GM18519 (cell line): ENCODE measurements at regions not wholly inside any gene's neighbourhood (a gene's known extent, or its start where the extent isn't known, plus 50 kb on each side); places are given as distances from the start of the nearest gene placed in this dataset.

Source experiments
- ATAC-seq: cut with Tn5 transposase; IDR thresholded peaks from one replicate; pipeline ENCODE4 v1.9.1; 2021; ENCODE audit warnings: mild to moderate bottlenecking, moderate library complexity; ENCODE audit not compliant: unreplicated experiment, low FRiP score

- no peak for ATAC-seq
Measured at GRCh38 chr5:56499491-56499890, 266.4 kb upstream of the ANKRD55 start.

GRCh38 chr5:56498759-56499395, 265.7 kb upstream of the ANKRD55 start:
- no peak for ATAC-seq

DNA sequence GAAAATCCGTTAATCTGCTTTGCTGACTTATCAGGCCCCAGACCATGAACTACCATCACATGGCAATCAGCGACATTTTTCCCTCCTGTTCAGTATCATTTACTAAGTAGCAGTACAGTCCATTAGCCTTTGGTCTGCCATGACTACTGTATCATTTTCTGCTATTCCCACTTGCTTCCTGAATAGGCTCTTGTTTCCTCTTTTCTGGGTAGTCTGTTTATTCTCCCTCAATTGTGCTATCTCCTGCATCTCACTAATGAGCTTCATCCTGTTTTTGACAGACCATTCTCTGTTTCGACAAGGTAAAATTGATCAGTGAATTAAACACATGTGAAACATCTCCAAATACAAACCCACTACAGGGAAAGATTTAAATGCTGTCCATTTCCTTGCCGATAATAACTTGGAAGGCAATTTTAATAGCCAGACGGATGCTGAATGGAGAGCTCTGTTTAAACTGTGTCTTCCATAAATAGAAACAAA, 263.5 kb upstream of the ANKRD55 start:
- ATAC-seq, result no peak

DNA sequence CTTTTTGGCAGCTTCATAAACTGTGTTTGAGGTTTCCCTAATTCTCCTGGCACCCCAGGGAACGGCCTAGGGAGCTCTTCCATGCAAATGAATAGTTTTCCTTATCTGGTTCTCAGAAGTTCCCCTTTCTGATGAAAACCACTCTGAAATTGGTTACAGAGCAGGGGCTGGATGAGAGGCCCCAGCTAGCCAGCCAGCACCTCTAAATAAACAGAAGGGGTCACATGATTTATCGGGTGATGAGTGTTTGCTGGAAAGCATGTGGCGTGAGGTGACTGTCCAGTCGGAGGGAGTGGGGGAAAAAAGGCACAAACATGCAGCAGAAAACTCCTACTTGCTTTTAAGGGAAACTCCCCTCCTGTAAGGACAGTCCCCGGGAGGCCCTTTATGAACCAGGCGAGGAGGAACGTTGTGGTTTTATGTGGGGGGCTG, 261.2 kb upstream of the ANKRD55 start:
- ATAC-seq, result no peak

- ATAC-seq, result no peak
Measured at GRCh38 chr5:56493766-56494165, 260.6 kb upstream of the ANKRD55 start.

DNA sequence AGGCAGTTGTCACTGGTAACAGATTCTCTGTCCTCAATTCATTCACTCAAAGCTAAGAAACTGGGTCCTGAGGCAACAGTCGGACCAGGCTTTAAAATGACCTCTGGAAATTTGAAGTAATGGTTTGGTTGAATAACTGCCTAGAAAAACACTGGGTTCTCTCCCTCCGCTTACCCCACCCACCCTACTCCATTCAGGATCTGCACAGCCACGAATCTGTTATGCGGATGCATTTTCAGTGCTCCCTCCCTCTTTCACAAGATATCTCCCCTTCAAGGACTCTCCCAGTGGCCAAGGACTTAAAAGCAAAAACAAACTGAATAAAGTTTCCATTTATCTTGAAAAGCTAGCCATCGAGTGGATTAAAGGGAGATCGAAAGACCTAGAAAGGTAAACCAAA, 260.2 kb upstream of the ANKRD55 start:
- no peak for ATAC-seq

DNA sequence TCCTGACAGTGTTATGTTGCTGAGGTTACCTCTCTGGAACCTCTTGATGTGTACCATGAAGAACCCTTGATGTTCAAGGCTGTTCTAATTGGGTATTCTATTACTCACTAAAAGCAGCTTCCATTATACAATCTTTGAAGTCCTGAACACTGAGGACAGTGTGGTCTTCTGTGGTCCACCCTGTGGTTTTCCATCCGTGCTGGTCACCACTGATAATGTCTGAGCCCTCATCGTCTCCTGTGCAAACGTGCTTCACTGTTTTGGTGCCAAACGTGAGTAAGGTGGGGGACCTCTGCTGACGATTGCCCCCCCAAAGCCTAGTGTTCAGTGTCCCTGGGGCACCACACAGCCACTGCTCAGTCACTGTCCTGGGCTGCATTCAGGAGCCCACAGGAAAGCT, 259.7 kb upstream of the ANKRD55 start:
- ATAC-seq, result no peak

DNA sequence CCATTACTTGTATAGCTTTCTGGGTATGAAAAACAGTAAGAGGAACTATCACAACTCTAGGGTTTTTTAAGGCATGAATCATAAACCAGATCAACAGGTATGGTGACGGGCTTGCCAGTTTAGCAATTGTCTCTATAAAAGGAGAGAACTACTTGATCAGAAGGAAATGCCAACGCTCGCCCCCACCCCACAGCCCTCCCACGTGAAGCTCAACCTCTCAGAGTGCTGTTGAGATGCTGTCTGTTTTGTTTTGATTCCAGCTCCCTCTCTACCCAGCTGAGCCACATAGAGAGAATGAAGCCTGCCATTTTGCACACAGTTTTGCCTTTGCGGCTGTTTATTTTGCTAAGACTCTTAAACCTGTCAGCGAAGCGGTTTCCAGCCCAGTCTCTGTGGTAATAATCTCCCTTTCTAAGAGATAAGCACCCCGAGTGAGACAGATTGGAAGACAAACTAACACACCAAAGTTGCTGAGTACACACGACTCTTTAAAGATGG, 257.9 kb upstream of the ANKRD55 start:
- no peak for ATAC-seq

DNA sequence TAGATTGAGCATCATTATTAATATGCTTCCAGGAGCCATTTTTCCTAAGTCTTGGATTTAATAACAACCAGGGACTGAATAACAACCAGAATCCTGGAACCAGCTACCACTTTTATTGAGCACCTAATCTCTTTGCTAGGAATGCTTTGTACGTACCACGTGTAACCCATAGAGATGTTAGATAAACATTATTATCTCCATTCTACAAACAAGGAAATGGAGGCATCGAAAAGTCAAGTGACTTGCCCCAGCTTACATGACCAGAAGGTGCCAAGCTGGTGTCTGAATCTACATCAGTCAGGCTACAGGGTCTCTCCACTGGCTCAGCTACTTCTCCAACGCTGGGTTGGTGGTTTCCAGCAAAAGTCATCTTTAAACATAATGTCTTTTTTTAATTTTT, 256.1 kb upstream of the ANKRD55 start:
- ATAC-seq, result no peak

- ATAC-seq, result no peak
Measured at GRCh38 chr5:56487528-56488115, 254.5 kb upstream of the ANKRD55 start.

DNA sequence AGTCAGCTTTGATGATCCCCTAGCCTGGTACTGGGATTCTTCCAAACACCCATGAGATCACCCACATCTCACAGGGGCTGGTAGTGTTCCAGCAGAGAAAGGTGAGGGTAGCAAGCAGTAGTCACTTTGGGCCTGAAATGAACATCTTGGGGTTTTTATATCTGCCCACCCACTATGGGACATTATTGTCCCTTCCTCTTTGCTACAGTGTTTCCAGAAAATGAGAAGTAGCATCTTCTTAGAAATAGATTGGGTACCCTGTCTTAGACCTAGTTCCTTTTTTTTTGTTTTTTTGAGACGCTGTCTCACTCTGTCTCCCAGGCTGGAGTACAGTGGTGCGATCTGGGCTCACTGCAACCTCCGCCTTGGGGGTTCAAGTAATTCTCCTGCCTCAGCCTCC, 249.2 kb upstream of the ANKRD55 start:
- no peak for ATAC-seq

GRCh38 chr5:56481428-56482357, 248.6 kb upstream of the ANKRD55 start:
- ATAC-seq, result no peak

DNA sequence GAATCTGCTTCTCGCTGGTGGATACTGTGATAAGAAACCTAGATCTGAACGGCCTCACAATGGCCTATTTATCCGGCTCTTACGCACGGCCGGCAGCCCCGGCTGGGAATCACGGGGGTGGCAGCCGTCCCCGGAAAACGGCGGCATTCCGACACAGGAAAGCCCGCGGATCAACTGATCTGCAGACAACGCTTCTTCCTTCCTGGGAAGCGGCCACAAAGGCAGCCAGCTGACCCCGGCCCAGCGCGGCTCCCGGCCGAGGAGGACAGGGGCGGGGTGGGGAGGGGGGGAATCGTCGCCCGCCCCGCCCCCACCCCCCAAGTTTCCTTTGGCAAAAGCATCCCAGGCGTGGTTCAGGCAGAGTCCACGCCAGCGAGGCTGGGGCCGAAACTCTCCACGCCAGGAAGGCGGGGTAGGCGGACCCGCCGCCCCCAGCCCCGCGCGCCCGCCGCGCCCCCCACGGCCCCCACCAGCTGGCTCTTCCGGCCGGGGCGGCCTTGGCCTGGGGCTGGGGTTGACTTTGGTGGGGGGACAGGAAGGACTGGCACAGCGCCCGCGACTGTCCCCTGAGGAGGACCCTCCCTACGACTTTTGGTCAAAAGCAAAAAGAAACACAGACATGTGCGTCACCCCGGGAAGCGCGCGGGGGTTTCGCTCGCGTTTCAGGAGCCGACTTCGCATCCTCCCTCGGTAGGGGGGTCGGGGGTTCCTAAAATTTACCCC, 247.7 kb upstream of the ANKRD55 start:
- no peak for ATAC-seq

- no peak for ATAC-seq
Measured at GRCh38 chr5:56480078-56480704, 247.1 kb upstream of the ANKRD55 start.

DNA sequence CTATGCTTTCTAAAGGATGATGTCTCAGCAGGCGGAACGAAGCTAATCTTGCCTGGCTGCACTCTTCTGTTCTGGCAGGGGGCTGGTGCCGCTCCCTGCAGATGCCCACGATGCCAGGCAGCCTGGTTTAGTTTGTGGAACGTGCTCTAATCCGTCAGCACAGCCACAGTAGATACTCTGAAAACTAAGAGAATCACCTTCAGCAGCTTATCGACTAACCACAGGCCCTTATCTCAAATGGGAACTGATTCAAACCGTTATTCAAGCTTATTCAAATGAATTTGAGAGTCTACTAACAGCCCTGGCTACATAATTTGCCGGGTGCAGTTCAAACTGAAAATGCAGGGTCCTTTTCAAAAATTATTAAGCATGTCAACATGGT, 246.6 kb upstream of the ANKRD55 start:
- no peak for ATAC-seq

DNA sequence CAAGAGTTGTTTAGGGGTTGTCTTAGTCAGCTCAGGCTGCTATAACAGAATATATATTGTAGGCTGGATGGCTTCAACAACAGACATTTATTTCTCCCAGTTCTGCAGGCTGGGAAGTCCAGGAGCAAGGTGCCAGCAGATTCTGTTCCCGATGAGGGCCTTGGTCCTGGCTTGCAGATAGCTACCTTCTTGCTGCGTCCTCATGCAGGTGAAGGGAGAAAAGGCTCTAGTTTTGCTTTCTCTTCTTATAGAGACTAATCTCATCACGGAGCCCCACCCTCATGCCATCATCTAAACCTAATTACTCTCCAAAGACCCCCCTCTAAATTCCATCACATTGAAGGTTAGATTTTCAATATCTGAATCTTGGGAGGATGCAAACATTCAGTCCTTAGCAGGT, 246.0 kb upstream of the ANKRD55 start:
- no peak for ATAC-seq

- no peak for ATAC-seq
Measured at GRCh38 chr5:56478062-56478461, 244.9 kb upstream of the ANKRD55 start.

DNA sequence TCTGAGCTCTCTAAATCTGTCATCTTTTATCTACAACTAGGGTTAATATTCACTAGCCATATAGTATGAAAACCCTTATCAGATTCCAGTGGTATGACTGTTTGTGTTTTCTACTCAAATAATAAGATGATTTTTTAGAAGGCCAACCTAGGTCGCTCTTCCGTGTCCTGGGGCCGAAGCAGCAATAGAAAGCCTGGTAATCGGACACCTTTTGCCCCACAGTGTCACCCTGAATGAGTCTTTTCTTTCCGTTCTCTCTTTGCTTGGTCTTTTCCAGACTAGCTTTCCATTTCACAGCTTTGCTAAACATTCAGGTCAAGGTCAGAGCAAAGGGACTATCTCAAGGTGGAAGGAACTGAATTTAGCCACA, 243.3 kb upstream of the ANKRD55 start:
- no peak for ATAC-seq

- no peak for ATAC-seq
Measured at GRCh38 chr5:56475689-56476486, 242.8 kb upstream of the ANKRD55 start.
